Epidermal melanocyte (primary cell): ENCODE measurements at regions not wholly inside any gene's neighbourhood (a gene's known extent, or its start where the extent isn't known, plus 50 kb on each side); places are given as distances from the start of the nearest gene placed in this dataset.
"Not testable (repeated sequence)": the region's sequence is repeated elsewhere in the genome, so short reads cannot be mapped to it uniquely, and the experiment has no call there.

Source experiments
- DNase-seq: peaks from one replicate; pipeline ENCODE4 v3.0.0; 2011; ENCODE audit warnings: low spot score; ENCODE audit not compliant: insufficient read length

- no peak for DNase-seq
Observed at GRCh38 chr7:51458693-51459092, 142.1 kb upstream of the COBL start.

- no peak for DNase-seq
Observed at GRCh38 chr7:51457079-51457478, 140.5 kb upstream of the COBL start.

- no peak for DNase-seq
Observed at GRCh38 chr7:51456431-51457060, 139.9 kb upstream of the COBL start.

GRCh38 chr7:51455948-51456347 lies 139.3 kb upstream of the COBL start:
- DNase-seq, result no peak

DNA sequence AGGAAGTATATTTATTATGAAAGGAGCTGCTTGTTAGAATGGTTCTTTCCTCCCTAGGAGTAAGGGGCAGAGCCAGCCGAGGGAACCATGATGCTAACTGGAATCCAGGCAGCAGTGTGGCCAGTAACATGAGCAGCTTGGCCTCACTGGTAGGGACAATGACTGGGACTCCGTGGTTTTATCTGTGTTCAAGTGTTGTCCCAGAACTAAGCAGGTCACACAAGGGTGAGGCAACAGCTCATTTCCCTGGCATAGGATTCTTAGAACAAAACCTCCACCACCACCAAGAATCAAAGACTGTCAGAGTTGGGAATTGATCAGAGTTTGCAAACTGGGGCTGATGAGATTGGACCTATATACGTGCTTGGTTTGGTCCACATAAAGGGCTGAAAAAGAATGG lies 138.9 kb upstream of the COBL start:
- no peak for DNase-seq

- DNase-seq, result no peak
Observed at GRCh38 chr7:51455086-51455485, 138.5 kb upstream of the COBL start.

- DNase-seq, result no peak
Observed at GRCh38 chr7:51452694-51453093, 136.1 kb upstream of the COBL start.

DNA sequence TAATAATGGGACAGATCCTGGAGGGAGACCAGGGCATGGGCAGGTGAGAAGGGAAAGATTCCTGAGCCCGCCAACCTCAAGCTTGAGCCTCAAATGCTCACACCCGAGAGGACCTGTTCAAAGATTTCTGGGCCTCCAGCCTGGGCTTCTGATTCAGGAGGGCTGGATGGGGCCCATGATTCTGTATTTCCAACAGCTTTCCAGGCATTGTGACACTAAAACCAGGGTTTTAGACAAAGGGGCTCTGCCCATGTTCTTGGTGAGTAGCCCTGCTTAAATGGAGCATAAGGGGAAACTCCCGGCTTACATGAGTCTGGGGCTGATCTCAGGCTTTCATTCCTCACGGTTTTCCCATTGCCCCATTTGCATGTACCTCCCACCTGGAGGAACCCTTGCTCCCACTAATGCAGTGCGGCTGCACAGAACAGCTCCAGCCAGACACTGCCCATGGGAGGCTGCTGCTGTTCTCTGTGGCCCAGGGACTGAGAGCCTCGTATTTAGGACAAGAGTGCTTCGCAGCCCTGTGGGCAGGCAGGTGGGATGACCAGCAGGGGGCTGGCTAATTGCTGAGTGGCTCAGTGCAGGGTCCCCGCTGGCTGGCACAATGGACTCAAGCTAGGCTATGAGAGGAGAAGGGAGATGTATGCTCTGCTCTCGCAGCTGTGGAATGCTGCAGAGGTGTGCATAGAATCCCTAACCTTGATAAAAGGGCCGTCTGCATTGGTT lies 135.3 kb upstream of the COBL start:
- DNase-seq, result no peak

DNA sequence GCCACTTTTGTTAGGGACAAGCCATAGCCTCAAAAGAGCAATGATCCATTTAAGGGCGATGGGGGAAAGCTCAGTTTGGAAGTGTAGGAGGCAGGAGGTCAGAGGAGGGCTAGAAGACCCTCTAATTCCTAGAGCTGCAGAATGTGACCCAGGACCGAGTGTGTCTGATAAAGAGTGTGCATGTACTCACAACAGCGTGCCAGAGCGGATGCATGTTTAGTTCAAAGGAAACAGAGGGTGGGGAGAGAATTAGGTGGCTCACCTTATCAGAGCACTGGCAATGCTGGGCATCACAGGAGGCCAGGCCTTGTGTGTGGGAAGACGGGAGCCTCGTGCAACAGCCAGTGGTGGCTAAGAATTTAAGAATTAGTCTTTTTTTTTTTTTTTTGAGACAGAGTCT lies 133.9 kb upstream of the COBL start:
- no peak for DNase-seq

- DNase-seq, result no peak
Observed at GRCh38 chr7:51446785-51447184, 130.2 kb upstream of the COBL start.

- DNase-seq, result no peak
Observed at GRCh38 chr7:51446356-51446755, 129.7 kb upstream of the COBL start.

GRCh38 chr7:51444936-51445335 lies 128.3 kb upstream of the COBL start:
- DNase-seq, result no peak

DNA sequence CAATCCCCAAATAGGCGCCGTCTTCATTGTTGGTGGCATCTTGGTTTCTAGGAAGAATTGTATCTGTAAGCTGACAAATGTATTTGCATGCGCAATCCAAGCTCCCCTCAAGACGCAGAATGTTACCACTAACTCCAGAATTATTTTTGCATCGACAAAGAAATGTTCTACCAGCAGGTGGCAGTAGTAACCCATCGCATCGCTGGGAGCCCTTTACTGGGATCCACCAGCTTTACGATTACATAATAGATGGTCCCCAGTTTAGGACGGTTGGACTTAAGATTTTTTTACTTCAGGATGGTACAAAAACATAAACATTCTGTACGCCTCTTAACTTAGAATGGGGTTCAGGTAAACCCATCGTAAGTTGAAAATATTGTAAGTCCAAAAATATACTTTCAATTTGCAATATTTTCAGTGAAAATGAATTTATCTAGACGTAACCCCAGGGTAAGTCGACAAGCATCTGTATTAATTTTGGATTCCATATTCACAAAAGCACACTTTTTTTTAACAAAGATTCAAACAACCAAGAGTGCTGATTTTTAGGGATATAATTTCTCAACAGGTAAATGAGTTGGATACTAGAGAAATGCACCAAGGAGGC lies 114.0 kb upstream of the COBL start:
- DNase-seq, result no peak

DNA sequence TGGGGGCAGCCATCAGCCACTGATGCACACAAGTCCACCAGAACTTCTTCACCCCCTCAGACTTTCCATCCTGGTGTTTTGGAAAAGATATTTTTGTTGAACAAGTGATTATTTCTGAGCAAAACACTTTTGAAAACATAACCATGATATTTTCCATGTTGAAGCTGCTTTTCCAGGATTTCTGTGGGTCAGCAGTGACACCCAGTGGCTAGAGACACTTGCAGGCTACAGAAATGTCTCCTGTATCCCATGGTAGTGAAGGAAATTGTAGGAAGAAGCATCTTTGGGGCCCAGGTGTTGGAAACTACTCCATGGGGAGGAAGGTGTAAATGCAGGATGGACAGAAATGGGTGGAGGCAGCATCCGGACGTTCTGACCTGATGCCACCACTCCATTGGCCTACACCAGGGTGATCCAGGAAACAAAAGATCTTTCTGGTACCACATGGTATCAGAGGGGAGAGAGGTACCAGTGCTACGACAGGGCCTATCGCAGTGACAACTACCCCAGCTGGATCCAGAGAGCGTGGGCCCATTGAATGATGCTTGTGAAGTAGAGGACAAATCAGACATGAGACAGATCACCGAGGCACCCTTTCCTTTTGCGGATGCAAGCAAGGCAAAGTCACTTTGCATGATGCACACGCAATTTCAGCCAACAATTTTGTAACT lies 111.7 kb upstream of the COBL start:
- no peak for DNase-seq

GRCh38 chr7:51426163-51426562 lies 109.6 kb upstream of the COBL start:
- DNase-seq, result no peak

DNA sequence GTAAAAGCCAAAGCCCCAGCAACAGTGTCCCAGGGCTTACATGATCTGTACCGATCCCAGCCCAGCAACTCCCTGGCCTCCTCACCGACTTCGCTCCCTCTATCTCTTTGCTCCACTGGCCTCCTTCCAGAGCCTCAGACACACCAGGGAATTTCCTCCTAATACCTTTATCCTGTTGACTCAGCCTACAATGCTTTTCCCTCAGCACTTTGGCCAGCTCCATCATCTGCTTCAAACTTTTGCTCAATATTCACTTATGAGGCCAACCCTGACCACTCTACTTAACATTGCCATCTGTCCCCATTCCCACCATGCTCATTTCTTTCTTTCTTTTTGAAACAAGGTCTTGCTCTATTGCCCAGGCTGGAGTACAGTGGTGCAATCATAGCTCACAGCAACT lies 93.3 kb upstream of the COBL start:
- not testable (repeated sequence) for DNase-seq

- DNase-seq, result not testable (repeated sequence)
Observed at GRCh38 chr7:51397608-51398007, 81.0 kb upstream of the COBL start.

DNA sequence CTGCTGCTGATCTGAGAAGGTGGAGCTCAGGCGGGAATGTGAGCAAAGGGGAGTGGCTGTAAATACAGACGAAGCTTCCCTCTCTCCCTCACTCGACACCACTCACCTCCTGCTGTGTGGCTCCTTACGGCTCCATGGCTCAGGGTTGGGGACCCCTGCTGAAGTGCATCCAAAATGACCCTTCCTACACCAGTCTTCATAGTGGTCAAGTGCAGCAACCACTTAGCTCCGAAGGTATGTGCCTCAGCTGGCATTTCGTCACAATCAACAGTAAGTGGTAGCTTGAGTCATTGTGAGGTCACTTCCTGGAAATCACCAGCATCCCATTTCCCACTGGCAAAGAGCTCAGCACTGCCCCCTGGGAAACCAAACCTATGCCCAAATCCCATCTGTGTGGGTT lies 76.4 kb upstream of the COBL start:
- not testable (repeated sequence) for DNase-seq

DNA sequence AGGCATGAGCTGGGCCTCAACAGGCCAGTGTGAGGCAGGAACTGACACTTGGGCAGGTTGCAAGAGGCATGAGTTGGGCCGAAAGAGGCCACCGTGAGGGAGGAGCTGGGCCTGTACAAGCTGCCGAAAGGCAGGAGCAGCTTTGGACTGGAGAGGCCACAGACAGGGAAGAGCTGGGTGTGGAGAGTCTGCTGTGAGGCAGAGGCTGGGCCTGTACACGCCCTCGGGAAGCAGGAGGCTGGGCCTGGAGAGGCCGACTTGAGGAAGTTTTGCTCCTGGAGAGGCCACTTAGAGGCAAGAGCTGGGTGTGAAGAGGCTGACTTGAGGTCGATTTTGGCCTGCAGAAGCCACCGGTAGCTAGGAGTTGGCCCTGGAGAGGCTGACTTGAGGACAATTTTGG lies 73.3 kb upstream of the COBL start:
- DNase-seq, result not testable (repeated sequence)

DNA sequence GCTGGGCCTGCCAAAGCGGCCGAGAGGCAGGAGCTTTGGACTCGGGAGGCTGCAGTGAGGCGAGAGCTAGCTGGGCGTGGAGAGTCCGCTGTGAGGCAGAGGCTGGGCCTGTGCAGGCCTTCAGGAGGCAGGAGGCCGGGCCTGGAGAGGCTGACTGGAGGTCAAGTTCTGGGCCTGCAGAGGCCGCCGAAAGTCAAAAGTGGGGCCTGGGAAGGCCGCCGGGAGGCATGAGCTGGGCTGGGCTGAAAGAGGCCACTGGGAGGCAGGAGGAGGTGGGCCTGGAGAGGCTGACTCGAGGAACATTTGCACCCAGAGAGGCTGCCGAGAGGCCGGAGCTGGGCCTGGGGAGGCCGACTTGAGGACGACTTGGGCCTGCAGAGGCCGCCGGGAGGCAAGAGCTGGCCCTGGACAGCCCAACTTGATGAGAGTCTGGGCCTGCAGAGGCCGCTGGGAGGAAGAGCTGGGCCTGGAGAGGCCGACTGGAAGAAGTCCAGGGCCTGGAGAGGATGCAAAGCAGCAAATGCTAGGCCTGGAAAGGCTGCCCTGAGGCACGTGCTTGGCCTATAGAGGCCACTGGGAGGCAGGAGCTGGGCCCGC lies 72.7 kb upstream of the COBL start:
- not testable (repeated sequence) for DNase-seq

GRCh38 chr7:51388241-51388640 lies 71.6 kb upstream of the COBL start:
- DNase-seq, result not testable (repeated sequence)
